HG02763 (cell line): ENCODE measurements at regions not wholly inside any gene's neighbourhood (a gene's known extent, or its start where the extent isn't known, plus 50 kb on each side); places are given as distances from the start of the nearest gene placed in this dataset.
"Not testable (repeated sequence)": the region's sequence is repeated elsewhere in the genome, so short reads cannot be mapped to it uniquely, and the experiment has no call there.

Source experiments
- ATAC-seq: cut with Tn5 transposase; IDR thresholded peaks from one replicate; pipeline ENCODE4 v1.9.1; 2021; ENCODE audit warnings: mild to moderate bottlenecking, moderate library complexity; ENCODE audit not compliant: unreplicated experiment

- ATAC-seq = no peak
Measured at GRCh38 chr7:11221984-11222383, 248.3 kb downstream of the PHF14 start.

GRCh38 chr7:11224535-11224934, 250.9 kb downstream of the PHF14 start:
- ATAC-seq = no peak

- ATAC-seq = no peak
Measured at GRCh38 chr7:11228515-11228914, 254.8 kb downstream of the PHF14 start.

- ATAC-seq = no peak
Measured at GRCh38 chr7:11231190-11231589, 257.5 kb downstream of the PHF14 start.

- no peak for ATAC-seq
Measured at GRCh38 chr7:11232462-11232861, 258.8 kb downstream of the PHF14 start.

GRCh38 chr7:11233871-11234270, 260.2 kb downstream of the PHF14 start:
- ATAC-seq = no peak

- no peak for ATAC-seq
Measured at GRCh38 chr7:11235491-11235890, 261.8 kb downstream of the PHF14 start.

- no peak for ATAC-seq
Measured at GRCh38 chr7:11236680-11237079, 263.0 kb downstream of the PHF14 start.

- no peak for ATAC-seq
Measured at GRCh38 chr7:11237742-11238141, 264.1 kb downstream of the PHF14 start.

- no peak for ATAC-seq
Measured at GRCh38 chr7:11239316-11239715, 265.6 kb downstream of the PHF14 start.

GRCh38 chr7:11243739-11244138, 270.1 kb downstream of the PHF14 start:
- ATAC-seq = no peak

GRCh38 chr7:11244149-11244548, 270.5 kb downstream of the PHF14 start:
- ATAC-seq = no peak

- no peak for ATAC-seq
Measured at GRCh38 chr7:11247545-11247944, 273.9 kb downstream of the PHF14 start.

GRCh38 chr7:11251436-11251835, 277.8 kb downstream of the PHF14 start:
- ATAC-seq = no peak

GRCh38 chr7:11252011-11252607, 278.4 kb downstream of the PHF14 start:
- no peak for ATAC-seq

- ATAC-seq = no peak
Measured at GRCh38 chr7:11252705-11253272, 279.1 kb downstream of the PHF14 start.

- no peak for ATAC-seq
Measured at GRCh38 chr7:11256501-11256900, 282.8 kb downstream of the PHF14 start.

GRCh38 chr7:11261470-11261869, 287.8 kb downstream of the PHF14 start:
- ATAC-seq = no peak

GRCh38 chr7:11266101-11266500, 292.4 kb downstream of the PHF14 start:
- no peak for ATAC-seq

- ATAC-seq = no peak
Measured at GRCh38 chr7:11272352-11272751, 298.7 kb downstream of the PHF14 start.

- ATAC-seq = no peak
Measured at GRCh38 chr7:11274074-11274473, 300.4 kb downstream of the PHF14 start.

- ATAC-seq = no peak
Measured at GRCh38 chr7:11281953-11282352, 308.3 kb downstream of the PHF14 start.

GRCh38 chr7:11283584-11283983, 309.9 kb downstream of the PHF14 start:
- ATAC-seq = not testable (repeated sequence)
